HCT116 (cell line): ENCODE measurements at regions not wholly inside any gene's neighbourhood (a gene's known extent, or its start where the extent isn't known, plus 50 kb on each side); places are given as distances from the start of the nearest gene placed in this dataset.

Experiments used
- ATAC-seq: fragments of 200-7000 bp; cut with Tn5 transposase; 2 replicates; pipeline ENCODE4 v1.9.1; 2020; ENCODE audit warnings: mild to moderate bottlenecking, moderate library complexity
- BruUV-seq: library from RNA; stranded (reverse); fragments of 400-500 nt; replicated peaks from 2 replicates; lab custom pipeline; 2021; lab: Mats Ljungman, UMichigan
- CTCF ChIA-PET: fragments of 300-600 bp; sonication (Branson Sonifier 250); formaldehyde crosslinking; loops from one replicate; lab custom pipeline; 2021; ENCODE audit warnings: antibody characterized with exemption; lab: Charles Lee
- POLR2A ChIA-PET: fragments of 300-600, 350-600 bp; sonication (Branson Sonifier 250); formaldehyde crosslinking; loops from one replicate; lab custom pipeline; 2021; ENCODE audit warnings: antibody characterized with exemption; lab: Charles Lee
- RAD21 ChIA-PET, 2 experiments: fragments of 300-600 bp; sonication (Branson Sonifier 250); formaldehyde crosslinking; loops; one replicate each; lab custom pipeline; 2023; ENCODE audit warnings: low total read pairs in 2 of 2; ENCODE audit not compliant: uncharacterized antibody in 2 of 2, unreplicated experiment in 2 of 2, low non-redundant PET in 1 of 2; lab: Charles Lee
- DNase-seq: peaks from one replicate; pipeline ENCODE4 v3.0.0-alpha.2; 2010; ENCODE audit warnings: low read depth, low spot score
- H2AFZ ChIP-seq: fragments of 200-600 bp; shearing (Covaris generic), sonication (generic); 2 replicates; pipeline ENCODE4 v1.6.1; 2017; ENCODE audit warnings: low read depth, mixed run types, mixed read lengths, antibody characterized with exemption, low read length; ENCODE audit not compliant: poor library complexity, severe bottlenecking
- H3K27ac ChIP-seq: 2 replicates; pipeline ENCODE4 v1.5.1; 2012; ENCODE audit warnings: low read depth, low read length
- H3K27me3 ChIP-seq: fragments of 200-600 bp; sonication (generic); 2 replicates; pipeline ENCODE4 v1.6.1; 2016; ENCODE audit warnings: mixed run types, low read length, mixed read lengths; ENCODE audit not compliant: insufficient read depth
- H3K36me3 ChIP-seq, 2 experiments: fragments of 200-500 bp in 1 of 2; fragments of 200-600 bp in 1 of 2; sonication (Bioruptor generic) in 1 of 2; sonication (generic) in 1 of 2; 2 replicates each; pipeline versions ENCODE4 v1.5.1 to v1.6.1; 2014 to 2016; ENCODE audit warnings: low read length in 2 of 2, inconsistent platforms in 1 of 2, mixed read lengths in 1 of 2, mixed run types in 1 of 2; ENCODE audit not compliant: insufficient read depth in 2 of 2, control insufficient read depth in 1 of 2
- H3K4me1 ChIP-seq, 2 experiments: fragments of 200-600 bp in 1 of 2; sonication (generic) in 1 of 2; 2 replicates each; pipeline versions ENCODE4 v1.5.1 to v1.6.1; 2012 to 2017; ENCODE audit warnings: low read length in 2 of 2, inconsistent platforms in 1 of 2, mild to moderate bottlenecking in 1 of 2, mixed read lengths in 1 of 2, mixed run types in 1 of 2, moderate library complexity in 1 of 2; ENCODE audit not compliant: insufficient read depth in 2 of 2, control insufficient read depth in 1 of 2
- H3K4me2 ChIP-seq: fragments of 200-600 bp; sonication (generic); 2 replicates; pipeline ENCODE4 v1.6.1; 2017; ENCODE audit warnings: mixed run types, low read length, mixed read lengths
- H3K4me3 ChIP-seq, 2 experiments: fragments of 200-600 bp in 1 of 2; sonication (generic) in 1 of 2; replicated peaks in 1 of 2; 2 replicates each; pipeline ENCODE4 v1.5.1; 2011 to 2016; ENCODE audit warnings: low read length in 2 of 2, control low read depth in 1 of 2, low read depth in 1 of 2, mild to moderate bottlenecking in 1 of 2, mixed read lengths in 1 of 2, mixed run types in 1 of 2
- H3K79me2 ChIP-seq: fragments of 200-600 bp; sonication (generic); 2 replicates; pipeline ENCODE4 v1.6.1; 2017; ENCODE audit warnings: mild to moderate bottlenecking, mixed run types, low read length, moderate library complexity, mixed read lengths; ENCODE audit not compliant: insufficient read depth
- H3K9ac ChIP-seq: fragments of 200-600 bp; sonication (generic); 2 replicates; pipeline ENCODE4 v1.6.1; 2016; ENCODE audit warnings: low read length, mixed read lengths
- H3K9me2 ChIP-seq: fragments of 200-600 bp; sonication (generic), shearing (Covaris generic); 2 replicates; pipeline ENCODE4 v1.6.1; 2017; ENCODE audit warnings: mixed run types, mild to moderate bottlenecking, moderate library complexity; ENCODE audit not compliant: insufficient read depth
- H3K9me3 ChIP-seq, 2 experiments: fragments of 200-500 bp in 1 of 2; fragments of 200-600 bp in 1 of 2; sonication (Bioruptor generic) in 1 of 2; sonication (generic) in 1 of 2; 2 replicates each; pipeline ENCODE4 v1.6.1; 2014 to 2017; ENCODE audit warnings: low read length in 2 of 2, mixed read lengths in 2 of 2, inconsistent platforms in 1 of 2, low read depth in 1 of 2, mild to moderate bottlenecking in 1 of 2, mixed run types in 1 of 2, moderate library complexity in 1 of 2; ENCODE audit not compliant: control insufficient read depth in 1 of 2, insufficient read depth in 1 of 2
- H4K20me1 ChIP-seq: fragments of 200-600 bp; sonication (generic), shearing (Covaris generic); 2 replicates; pipeline ENCODE4 v1.6.1; 2017; ENCODE audit warnings: mixed run types, mild to moderate bottlenecking, moderate library complexity; ENCODE audit not compliant: insufficient read depth
- CBX3 ChIP-seq: IDR thresholded peaks from 2 replicates; pipeline ENCODE4 v1.6.1; 2012; ENCODE audit warnings: low read depth
- CEBPB ChIP-seq: IDR thresholded peaks from 2 replicates; pipeline ENCODE4 v1.6.1; 2012; ENCODE audit warnings: low read depth
- CTCF ChIP-seq, 3 experiments: fragments of 200-600 bp in 1 of 3; sonication (generic) in 1 of 3; IDR thresholded peaks in 2 of 3; conservative IDR thresholded peaks in 1 of 3; 2 replicates each; pipeline ENCODE4 v1.5.1; 2012 to 2017; ENCODE audit warnings: low read depth in 2 of 3, low read length in 2 of 3, antibody characterized with exemption in 1 of 3, borderline replicate concordance in 1 of 3, control low read depth in 1 of 3, mild to moderate bottlenecking in 1 of 3, mixed read lengths in 1 of 3, mixed run types in 1 of 3, moderate library complexity in 1 of 3; ENCODE audit not compliant: insufficient read depth in 1 of 3
- EZH2 ChIP-seq: fragments of 200-600 bp; sonication (generic); IDR thresholded peaks from 2 replicates; pipeline ENCODE4 v1.6.1; 2017; ENCODE audit warnings: antibody characterized with exemption, mixed run types
- EZH2phosphoT487 ChIP-seq: fragments of 200-600 bp; IDR thresholded peaks from 2 replicates; pipeline ENCODE4 v1.6.1; 2018; ENCODE audit warnings: antibody characterized with exemption, borderline replicate concordance
- MAX ChIP-seq: IDR thresholded peaks from 2 replicates; pipeline ENCODE4 v1.6.1; 2012
- POLR2A ChIP-seq: IDR thresholded peaks from 2 replicates; pipeline ENCODE4 v1.7.0; 2011; ENCODE audit warnings: borderline replicate concordance; ENCODE audit not compliant: insufficient read depth, insufficient read length; ENCODE audit errors: extremely low read depth
- POLR2AphosphoS5 ChIP-seq: IDR thresholded peaks from 2 replicates; pipeline ENCODE4 v1.6.1; 2011; ENCODE audit warnings: mild to moderate bottlenecking, low read depth, low read length, moderate library complexity
- SRF ChIP-seq: IDR thresholded peaks from 2 replicates; pipeline ENCODE4 v1.6.1; 2012; ENCODE audit warnings: low read depth
- YY1 ChIP-seq: IDR thresholded peaks from 2 replicates; pipeline ENCODE4 v1.6.1; 2011; ENCODE audit warnings: low read length, low read depth, moderate library complexity, mild to moderate bottlenecking; ENCODE audit not compliant: insufficient replicate concordance; ENCODE audit errors: extremely low read depth
- ZBTB33 ChIP-seq: IDR thresholded peaks from 2 replicates; pipeline ENCODE4 v1.6.1; 2011; ENCODE audit warnings: mild to moderate bottlenecking, low read length, moderate library complexity; ENCODE audit not compliant: insufficient replicate concordance; ENCODE audit errors: extremely low read depth
- ZFX ChIP-seq: fragments of 450-650 bp; IDR thresholded peaks from 2 replicates; pipeline ENCODE4 v1.6.1; 2017
- intact Hi-C: fragments of 100-400 bp; cut with micrococcal nuclease; formaldehyde crosslinking; loops from 2 replicates; pipeline ENCODE4 v1.10.0; 2022
- TF ChIP-seq, protein P1 (sequence below): IDR thresholded peaks from 2 replicates; pipeline ENCODE4 v1.6.1; 2012; ENCODE audit warnings: low read depth

- no TSS peak for BruUV-seq
- H3K36me3 ChIP-seq, result no peaks in the 10 kb centered on the region
- no peak for ATAC-seq
- intact Hi-C loops, result no loop called here
- RAD21 ChIA-PET, result no interaction called here
- TF ChIP-seq POLR2A (no peak), YY1 (no peak), SRF (no peak)
- TF ChIP-seq, protein P1, sequence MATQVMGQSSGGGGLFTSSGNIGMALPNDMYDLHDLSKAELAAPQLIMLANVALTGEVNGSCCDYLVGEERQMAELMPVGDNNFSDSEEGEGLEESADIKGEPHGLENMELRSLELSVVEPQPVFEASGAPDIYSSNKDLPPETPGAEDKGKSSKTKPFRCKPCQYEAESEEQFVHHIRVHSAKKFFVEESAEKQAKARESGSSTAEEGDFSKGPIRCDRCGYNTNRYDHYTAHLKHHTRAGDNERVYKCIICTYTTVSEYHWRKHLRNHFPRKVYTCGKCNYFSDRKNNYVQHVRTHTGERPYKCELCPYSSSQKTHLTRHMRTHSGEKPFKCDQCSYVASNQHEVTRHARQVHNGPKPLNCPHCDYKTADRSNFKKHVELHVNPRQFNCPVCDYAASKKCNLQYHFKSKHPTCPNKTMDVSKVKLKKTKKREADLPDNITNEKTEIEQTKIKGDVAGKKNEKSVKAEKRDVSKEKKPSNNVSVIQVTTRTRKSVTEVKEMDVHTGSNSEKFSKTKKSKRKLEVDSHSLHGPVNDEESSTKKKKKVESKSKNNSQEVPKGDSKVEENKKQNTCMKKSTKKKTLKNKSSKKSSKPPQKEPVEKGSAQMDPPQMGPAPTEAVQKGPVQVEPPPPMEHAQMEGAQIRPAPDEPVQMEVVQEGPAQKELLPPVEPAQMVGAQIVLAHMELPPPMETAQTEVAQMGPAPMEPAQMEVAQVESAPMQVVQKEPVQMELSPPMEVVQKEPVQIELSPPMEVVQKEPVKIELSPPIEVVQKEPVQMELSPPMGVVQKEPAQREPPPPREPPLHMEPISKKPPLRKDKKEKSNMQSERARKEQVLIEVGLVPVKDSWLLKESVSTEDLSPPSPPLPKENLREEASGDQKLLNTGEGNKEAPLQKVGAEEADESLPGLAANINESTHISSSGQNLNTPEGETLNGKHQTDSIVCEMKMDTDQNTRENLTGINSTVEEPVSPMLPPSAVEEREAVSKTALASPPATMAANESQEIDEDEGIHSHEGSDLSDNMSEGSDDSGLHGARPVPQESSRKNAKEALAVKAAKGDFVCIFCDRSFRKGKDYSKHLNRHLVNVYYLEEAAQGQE, result no peak
- TF ChIP-seq, all 23 proteins: peak for 0
- H3K4me2 ChIP-seq, result no peak overlapping the region
- POLR2A ChIA-PET, result no interaction called here
- no peak overlapping the region for H2AFZ ChIP-seq
- no peak overlapping the region for H3K9ac ChIP-seq
- CTCF ChIA-PET, result no interaction called here
- H3K27ac ChIP-seq, result no peak overlapping the region
- H3K4me1 ChIP-seq, result no peaks in the 10 kb centered on the region
- H3K9me3 ChIP-seq, result no peaks in the 10 kb centered on the region
- no peak for DNase-seq
- H4K20me1 ChIP-seq, result no peaks in the 10 kb centered on the region
- H3K9me2 ChIP-seq, result no peaks in the 10 kb centered on the region
- H3K79me2 ChIP-seq, result no peaks in the 10 kb centered on the region
- no peak overlapping the region for H3K4me3 ChIP-seq
- peaks cover 6% of the 10 kb centered on the region; the same call in 1 of the 2 replicates for H3K27me3 ChIP-seq
Measured at GRCh38 chr5:172542651-172543131, 88.4 kb upstream of the SH3PXD2B start.

DNA sequence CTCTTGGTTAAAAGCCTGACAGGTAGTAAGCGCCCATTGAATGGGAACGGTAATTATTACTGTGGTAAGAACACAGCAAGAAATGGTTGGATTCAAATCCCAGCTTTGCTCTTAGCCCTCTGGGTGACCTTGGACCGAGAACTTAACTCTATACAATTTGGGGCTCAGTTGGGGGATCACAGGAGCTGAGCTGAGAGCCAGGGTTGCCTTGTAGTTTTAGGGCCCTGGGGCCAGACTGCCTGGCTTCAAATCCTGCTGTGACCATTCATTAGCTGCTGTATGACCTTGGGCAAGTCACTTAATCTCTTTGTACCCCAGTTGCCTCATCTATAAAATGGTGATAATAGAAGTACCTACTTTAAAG lies 87.4 kb upstream of the SH3PXD2B start:
- peaks cover 6% of the 10 kb centered on the region; the same call in 1 of the 2 replicates for H3K27me3 ChIP-seq
- intact Hi-C loops, result no loop called here
- H3K9me3 ChIP-seq, result no peaks in the 10 kb centered on the region
- no peak overlapping the region for H3K27ac ChIP-seq
- no peaks in the 10 kb centered on the region for H3K79me2 ChIP-seq
- BruUV-seq, result no TSS peak
- H3K4me2 ChIP-seq, result no peak overlapping the region
- H3K4me3 ChIP-seq, result no peak overlapping the region
- no peak overlapping the region for H3K9ac ChIP-seq
- POLR2A ChIA-PET, result no interaction called here
- DNase-seq (no peak), ATAC-seq (no peak)
- no peak overlapping the region for H2AFZ ChIP-seq
- H3K36me3 ChIP-seq, result no peaks in the 10 kb centered on the region
- no peaks in the 10 kb centered on the region for H3K4me1 ChIP-seq
- RAD21 ChIA-PET, result no interaction called here
- CTCF ChIA-PET, result no interaction called here
- no peaks in the 10 kb centered on the region for H3K9me2 ChIP-seq
- H4K20me1 ChIP-seq, result no peaks in the 10 kb centered on the region
- TF ChIP-seq ZFX (no peak), EZH2phosphoT487 (no peak), POLR2AphosphoS5 (no peak), EZH2 (no peak), MAX (no peak), POLR2A (no peak), ZBTB33 (no peak), CBX3 (no peak), CTCF (IDR thresholded peaks at IDR 0.05 in 2 of 3, conservative IDR thresholded peaks at IDR 0.05 in 1 of 3; ENCODE audit: borderline replicate concordance in 1 of 3, insufficient read depth in 1 of 3, low read depth in 2 of 3, low read length in 2 of 3) (no peak), CEBPB (no peak)
